ENCODE measurements at regions not wholly inside any gene's neighbourhood (a gene's known extent, or its start where the extent isn't known, plus 50 kb on each side); places are given as distances from the start of the nearest gene placed in this dataset.
"Not testable (repeated sequence)": the region's sequence is repeated elsewhere in the genome, so short reads cannot be mapped to it uniquely, and the experiment has no call there.

DNA sequence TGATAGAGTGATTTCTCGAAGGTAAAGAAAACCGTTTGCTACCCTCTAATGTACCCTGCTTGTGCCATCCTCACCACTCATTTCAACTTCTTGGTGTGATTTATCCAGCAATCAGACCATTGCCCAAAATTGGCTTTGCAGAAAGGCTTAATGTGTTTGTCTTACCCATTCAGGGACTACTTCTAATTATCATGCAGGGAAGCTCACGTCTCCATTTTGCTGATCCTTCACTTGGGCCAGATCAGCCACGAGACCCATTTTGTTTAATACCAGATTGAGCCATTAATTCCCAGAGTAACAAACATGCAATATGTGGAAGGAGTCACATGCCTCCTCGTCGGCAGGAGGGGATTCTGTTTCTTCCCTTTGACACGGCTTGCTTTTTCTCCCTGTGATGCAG, 51.1 kb upstream of the CRY1 start:
- no peak for DNase-seq (ENCODE audit: low read depth in 2 of 2)

DNA sequence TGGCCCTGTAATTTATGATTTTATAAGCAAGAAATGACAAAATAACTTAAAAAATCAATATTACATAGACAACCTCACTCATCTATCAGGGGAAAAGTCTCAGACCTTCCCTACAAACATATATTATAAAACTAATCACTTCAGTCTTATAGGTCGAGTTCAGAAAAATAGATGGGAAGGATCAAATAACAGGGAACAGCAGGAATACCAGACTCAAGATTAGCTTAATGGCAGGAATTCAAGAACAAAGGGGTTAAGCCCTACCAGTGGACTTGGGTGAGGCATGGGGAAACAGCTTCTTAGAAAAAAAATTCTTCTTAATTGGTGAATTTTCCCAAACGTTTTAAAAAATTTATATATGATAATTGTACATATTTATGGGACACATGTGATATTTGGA, 51.6 kb upstream of the CRY1 start:
- DNase-seq (ENCODE audit: low read depth in 2 of 2): no peak

DNA sequence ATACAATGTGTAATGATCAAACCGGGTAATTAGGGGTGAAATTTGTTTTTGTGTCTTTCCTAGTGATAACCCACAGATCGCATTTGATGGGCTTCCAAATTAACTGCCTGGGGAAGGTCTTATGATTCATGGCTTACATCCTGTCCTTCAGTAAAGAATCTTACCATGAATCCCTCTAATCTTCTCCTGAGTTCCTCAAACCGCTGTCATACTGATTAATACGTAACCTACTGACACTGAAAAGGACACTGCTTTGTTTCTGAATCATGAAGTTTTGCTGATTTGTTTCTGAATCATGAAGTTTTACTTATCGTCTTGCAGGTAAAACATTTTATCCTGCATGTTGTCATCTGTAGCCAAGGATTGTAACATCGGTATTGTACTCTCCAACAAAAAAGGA, 52.0 kb upstream of the CRY1 start:
- no peak for DNase-seq (ENCODE audit: low read depth in 2 of 2)

DNA sequence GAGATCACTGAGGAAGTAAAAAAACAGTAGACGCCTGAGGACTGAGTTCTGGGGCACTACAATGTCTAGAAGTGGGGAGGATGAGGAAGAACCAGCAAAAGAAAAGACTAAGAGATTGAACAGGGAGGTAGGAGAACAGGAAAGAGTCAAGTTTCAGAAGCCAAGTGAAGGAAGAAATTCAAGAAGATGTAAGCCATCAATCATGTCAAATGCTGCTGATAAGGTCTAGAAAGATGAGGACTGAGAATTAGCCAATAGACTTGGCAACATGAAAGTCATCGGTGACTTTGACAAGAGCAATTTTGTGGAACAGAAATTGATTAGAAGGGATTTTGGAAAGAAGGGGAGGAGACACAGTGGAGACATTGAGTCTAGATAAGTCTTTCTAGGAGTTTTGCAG, 54.8 kb upstream of the CRY1 start:
- no peak for DNase-seq (ENCODE audit: low read depth in 2 of 2)

DNA sequence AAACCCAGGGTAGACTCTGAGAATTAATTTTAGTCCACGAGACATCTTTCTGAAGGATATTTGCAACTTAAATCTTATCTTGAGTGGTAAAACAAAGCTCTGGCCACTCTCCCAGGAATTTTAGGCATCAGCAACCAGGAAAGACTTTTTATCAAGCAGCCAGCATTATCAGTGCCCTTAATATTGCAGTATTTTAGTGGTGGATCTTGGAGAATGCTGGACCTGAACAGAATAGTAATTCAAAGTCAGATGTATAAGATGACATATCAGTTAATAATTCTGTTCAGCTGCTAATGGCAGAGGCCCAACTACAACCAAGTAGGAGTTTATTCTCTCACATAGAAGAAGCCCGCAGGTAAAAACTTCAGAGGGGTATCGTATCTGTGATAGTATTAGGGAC, 59.0 kb upstream of the CRY1 start:
- no peak for DNase-seq (ENCODE audit: low read depth in 2 of 2)

DNA sequence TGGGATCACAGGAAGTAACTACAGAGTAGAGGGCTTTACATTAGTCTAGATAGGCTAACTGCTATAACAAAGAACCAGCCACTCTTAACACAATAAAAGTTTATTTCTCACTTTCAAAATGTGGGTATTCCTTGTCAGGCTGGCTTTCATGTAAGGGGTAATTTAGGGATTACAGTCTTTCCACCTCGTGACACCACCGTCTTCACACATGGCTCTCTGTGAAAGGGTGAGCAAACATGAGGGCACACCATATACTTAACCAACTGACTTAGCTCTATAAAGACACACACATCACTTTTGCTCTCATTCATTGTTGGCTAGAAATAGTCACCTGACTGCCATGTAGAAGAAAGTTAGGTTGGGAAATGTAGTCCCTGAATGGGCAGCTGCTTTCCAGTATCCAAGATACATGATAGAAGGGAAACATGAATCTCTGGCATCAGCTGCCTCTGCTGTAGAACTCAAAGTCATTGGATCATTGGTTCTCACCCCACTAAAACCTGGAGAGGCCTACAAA, 66.1 kb upstream of the CRY1 start:
- no peak for DNase-seq (ENCODE audit: low read depth in 2 of 2)

DNA sequence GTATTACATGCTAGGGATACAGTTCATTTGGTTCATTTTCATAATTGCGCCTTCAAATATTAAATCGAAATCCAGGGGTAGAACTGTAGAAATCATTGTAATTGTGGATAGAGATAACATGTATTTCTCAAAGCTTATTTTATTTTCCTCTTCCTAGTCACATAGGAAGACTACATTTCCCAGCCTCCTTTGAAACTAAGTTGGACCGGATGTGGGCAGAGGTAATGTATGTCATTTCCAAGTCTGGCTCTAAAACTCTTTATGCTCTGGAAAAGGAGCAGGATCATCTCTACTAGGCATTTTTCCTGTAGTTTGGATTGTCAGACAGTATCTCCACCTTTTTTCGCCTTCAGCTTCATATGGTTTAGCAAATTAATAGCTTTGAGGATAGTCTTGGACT, 70.1 kb upstream of the CRY1 start:
- no peak for DNase-seq (ENCODE audit: low read depth in 2 of 2)

DNA sequence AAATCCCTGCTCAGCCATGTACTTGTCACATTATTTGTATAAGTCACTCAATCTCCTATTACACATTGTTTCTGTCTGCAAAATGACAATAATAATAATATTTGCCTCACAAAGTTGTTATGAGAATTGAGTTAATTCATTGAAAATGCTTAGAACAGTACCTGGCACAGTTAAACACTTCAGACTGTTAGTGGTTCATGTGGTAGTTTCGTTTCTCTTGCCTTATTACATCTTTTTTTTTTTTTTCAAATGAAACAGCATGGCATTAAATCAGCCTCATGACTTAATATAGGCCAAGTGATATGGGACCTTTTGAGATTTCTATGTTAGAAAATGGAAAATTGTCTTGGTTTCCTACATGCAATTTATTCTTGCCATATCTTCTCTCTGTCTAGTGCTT, 71.0 kb upstream of the CRY1 start:
- no peak for DNase-seq (ENCODE audit: low read depth in 2 of 2)

DNA sequence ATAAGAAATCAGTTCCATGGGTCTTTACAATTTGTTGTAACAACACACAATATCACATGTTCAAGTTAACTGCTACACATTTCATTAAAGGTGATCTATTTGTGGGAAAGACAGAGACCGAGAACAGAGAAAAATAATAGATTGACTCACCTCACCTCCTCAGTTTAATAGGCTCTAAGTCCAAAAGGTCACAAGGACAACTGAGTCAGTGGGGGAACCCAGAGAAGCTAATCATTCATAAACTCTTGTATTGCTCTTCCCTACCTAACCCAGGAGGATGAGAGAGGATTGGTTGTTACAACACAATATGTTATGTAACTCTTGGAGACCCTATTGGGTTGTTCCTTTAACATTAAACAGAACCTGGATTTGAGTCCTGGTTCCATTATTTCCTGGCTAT, 72.2 kb upstream of the CRY1 start:
- no peak for DNase-seq (ENCODE audit: low read depth in 2 of 2)

DNA sequence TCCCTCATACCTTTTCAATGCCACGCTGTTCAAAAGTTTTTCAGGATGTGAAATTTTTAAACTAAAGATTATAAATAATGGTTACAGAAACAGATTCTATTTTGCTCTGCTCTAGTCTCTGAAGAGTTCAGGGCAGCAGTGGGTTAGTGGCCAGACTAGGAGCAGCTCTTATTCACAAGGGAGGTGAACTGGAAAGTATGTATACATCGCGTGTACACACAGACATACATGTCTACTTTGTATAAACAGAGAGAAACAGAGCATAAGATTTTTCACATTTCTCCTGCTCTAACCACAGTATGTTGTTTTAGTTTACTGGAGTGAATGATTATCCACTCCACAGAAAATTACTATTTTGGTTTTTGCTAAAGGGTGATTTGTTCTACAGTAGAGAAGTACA, 74.4 kb upstream of the CRY1 start:
- DNase-seq (ENCODE audit: low read depth in 2 of 2): no peak

DNA sequence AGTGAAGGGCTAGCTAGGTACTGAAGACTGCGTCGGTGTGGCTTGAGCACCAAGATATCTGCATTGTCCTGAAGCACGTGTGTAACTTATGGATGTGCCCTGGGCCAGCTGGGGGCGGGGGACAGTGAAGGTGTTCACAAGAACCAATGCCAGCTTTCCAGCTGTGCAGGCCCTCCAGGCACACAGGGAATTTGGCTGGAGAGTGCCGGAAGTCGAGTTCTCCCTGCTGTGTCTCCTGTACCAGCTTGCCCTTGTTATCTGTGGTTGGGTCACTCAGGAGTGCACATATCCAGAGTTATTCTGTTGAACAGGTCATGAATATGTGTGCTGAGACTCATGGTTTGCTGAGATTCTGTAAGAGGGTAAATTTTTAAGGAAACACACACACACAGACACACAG, 75.9 kb upstream of the CRY1 start:
- DNase-seq (ENCODE audit: low read depth in 2 of 2): no peak

DNA sequence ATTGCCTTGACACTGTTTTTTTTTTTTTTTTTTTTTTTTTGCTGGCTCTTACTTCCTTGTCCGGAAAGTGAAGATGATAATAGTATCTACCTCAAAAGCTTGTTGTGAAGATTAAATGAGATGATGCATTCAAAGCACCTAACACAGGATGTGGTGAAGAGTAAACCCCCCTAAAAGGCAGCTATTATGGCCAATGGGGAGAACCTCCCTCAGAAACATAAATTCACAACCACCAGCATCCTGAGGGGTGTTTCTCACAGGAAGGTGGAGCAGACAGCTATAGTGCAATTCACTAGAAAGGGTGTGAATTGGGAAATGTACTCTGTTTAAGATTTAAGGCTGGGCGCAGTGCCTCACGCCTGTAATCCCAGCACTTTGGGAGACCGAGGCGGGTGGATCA, 85.4 kb upstream of the CRY1 start:
- no peak for DNase-seq (ENCODE audit: low read depth in 2 of 2)

DNA sequence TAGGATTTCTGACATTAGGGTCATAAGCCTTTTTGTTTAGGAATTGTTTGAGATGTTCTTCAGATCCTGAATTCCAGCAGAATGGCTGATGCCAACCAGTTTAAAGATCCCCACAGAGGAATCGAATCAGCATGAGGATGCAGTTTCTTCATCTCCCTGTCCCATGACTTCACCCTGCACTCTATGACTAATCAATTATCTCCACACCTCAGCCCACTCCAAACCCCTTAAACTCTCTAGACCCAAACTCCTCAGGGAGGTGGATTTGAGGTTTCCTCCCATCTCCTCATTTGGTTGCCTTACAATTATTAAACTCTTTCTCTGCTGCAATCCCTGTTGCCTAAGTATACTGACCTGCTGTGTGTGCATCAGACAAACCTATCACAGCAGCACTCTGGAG, 86.5 kb upstream of the CRY1 start:
- no peak for DNase-seq (ENCODE audit: low read depth in 2 of 2)

DNA sequence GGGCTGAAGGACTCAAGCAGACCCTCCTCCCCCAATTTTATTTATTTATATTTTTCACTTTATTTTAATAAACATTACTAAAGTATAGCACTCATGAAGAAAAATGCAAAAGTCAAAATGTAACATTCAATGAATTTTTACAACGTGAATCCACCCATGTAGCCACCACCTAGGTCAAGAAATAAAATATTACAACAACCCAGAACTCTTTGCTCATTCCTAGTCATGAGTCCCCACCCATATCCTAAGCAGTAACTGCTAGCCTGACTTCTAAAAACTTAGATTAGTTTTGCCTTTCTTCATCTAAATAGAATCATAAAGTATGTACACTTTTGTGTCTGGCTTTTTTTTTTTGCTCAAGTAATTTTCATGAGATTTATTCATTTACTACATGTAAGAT, 86.9 kb upstream of the CRY1 start:
- DNase-seq (ENCODE audit: low read depth in 2 of 2): no peak

DNA sequence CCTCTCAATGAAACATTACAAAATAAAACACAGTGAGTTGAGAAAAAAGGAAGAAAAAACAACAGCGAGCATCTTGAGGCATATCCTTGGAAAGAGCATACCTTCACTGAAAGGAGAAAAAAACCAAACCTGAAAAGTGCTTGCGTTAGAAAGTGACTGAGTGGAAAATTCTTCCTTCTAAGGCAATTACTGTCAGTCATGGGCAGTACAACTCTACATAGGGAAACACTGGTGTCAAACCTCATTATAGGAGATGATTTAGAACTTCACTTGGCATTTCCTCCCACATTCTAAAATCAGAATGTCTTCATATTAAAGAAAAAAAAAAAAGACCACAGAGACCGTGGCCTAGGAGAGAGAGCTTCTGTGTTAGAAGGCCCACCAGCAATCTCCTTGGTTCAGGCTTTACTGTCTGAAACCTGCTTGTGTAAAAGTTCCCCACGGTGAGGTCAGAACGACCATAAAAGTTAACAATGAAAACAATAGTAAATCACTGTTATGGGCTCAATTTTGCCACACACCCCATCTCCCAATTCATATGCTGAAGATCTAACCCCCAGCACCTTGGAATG, 91.1 kb upstream of the CRY1 start:
- DNase-seq (ENCODE audit: low read depth in 2 of 2): no peak

DNA sequence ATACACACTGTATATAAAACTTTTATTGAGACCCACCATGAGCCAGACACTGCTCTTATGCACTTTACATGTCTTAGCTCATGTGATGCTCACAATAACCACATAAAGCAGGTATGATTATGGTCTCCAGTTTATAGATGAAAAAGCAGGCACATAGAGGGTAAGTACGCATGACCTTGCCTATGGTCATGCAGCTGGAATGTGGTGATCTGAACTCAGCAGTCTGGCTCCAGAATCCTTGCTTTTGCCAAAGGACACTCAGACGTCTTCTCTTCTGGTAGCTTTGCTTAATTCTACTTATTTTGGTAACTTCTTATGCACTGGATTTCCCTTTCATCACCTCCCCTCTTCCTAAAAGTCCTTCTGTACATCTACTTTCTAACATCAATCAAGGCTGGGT, 103.3 kb upstream of the CRY1 start:
- DNase-seq (ENCODE audit: low read depth in 2 of 2): no peak

DNA sequence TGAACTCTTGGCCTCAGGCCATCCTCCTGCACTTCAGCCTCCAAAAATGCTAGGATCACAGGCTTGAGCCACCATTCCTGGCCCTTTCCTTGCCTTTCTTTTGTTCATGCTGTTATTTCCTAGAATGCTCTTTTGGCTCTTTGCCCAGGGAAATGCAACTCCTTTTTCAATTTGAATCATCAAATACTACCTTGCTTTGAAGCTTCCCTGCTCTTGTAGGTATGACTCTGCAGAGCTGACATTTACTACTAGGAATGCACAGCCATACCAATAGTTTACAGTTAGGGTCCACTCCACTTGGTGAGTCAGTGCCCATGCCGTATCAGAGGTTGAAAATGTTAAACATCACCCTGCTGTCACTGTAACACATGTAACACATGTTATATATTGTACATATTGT, 107.0 kb upstream of the CRY1 start:
- DNase-seq (ENCODE audit: low read depth in 2 of 2): no peak

DNA sequence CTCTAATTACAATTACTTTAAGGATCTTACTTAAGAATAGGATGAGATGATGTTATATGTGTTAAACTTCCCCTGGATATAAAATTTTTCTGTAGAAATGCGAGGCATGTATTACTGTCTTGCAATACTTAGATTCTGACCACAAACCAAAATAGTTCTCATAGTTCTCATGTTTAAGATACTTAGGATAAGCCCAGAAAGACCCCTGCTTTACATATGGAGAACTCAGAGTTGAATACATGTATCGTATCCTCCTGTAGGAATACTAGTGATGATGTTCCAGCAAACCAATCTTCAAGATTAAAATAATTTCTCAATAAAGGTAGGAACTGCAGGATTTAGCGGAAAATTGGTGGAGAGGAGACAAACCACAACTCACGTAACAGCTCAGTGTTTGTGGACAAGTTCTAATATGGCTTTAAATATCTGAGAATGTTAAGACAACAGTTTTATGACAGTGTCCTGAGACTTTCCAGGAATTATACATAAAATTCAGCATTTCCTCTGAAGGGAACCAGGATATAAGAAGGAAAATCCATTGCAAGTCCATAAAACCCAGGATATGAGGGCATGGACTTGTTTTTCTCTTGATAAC, 114.7 kb upstream of the CRY1 start:
- DNase-seq (ENCODE audit: low read depth in 2 of 2): no peak

DNA sequence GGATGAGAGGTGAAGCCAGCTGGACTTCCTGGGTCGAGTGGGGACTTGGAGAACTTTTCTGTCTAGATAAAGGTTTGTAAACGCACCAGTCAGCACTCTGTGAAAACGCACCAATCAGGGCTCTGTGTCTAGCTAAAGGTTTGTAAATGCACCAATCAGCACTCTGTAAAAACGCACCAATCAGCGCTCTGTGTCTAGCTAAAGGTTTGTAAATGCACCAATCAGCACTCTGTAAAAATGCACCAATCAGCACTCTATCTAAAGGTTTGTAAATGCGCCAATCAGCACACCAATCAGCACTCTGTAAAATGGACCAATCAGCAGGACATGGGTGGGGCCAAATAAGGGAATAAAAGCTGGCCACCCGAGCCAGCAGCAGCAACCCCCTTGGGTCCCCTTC, 116.4 kb upstream of the CRY1 start:
- not testable (repeated sequence) for DNase-seq (ENCODE audit: low read depth in 2 of 2)

DNA sequence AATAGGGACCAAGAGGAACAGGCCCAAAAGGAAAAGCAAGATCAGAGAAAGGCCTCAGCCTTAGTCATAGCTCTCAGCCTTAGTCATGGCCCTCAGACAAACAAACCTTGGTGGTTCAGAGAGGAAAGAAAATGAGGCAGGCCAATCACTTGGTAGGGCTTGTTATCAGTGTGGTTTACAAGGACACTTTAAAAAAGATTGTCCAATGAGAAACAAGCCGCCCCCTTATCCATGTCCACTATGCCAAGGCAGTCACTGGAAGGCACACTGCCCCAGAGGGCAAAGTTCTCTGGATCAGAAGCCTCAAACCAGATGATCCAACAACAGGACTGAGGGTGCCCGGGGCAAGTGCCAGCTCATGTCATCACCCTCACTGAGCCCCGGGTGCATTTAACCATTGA, 121.0 kb upstream of the CRY1 start:
- DNase-seq (ENCODE audit: low read depth in 2 of 2): not testable (repeated sequence)

DNA sequence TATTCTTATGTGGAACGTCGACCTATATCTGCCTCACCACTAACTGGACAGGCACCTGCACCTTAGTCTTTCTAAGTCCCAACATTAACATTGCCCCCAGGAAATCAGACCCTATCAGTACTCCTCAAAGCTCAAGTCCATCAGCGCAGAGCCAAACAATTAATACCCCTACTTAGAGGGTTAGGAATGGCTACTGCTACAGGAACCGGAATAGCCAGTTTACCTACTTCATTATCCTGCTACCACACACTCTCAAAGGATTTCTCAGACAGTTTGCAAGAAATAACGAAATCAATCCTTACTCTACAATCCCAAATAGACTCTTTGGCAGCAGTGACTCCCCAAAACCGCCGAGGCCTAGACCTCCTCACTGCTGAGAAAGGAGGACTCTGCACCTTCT, 123.1 kb upstream of the CRY1 start:
- not testable (repeated sequence) for DNase-seq (ENCODE audit: low read depth in 2 of 2)

DNA sequence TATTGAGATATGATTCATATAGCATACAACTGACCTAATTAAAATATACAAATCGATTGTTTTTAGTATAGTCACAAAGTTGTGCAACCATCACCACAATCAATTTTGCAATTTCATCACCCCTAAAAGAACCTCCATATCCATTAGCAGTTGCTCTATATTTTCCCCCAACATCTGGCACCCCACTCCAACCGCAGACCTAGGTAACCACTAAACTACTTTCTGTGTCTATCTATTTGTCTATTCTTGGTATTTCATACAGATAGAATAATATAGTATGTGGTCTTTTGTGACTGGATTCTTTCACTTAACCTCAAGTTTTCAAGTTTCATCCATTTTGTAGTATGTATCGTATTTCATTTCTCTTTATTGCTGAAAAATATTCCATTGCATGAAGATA, 126.0 kb upstream of the CRY1 start:
- no peak for DNase-seq (ENCODE audit: low read depth in 2 of 2)

DNA sequence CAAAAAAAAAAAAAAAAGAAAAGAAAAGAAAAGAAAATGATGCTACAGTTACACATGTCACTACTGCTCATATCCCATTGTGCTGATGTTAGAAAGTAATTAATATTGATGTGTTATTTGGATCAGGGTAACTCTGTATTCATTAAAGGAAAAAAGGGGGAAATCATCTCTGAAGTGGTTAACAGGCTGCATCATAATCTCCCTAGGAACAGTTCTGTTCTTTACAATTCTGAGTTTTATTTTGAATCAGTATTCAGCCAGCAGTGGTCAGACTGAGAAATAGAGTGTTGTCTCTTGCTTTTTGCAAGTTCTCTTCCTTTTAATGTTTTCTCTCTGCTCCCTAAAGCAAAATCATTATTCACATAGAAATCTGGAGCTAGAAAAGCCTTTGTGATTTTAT, 128.6 kb upstream of the CRY1 start:
- DNase-seq (ENCODE audit: low read depth in 2 of 2): no peak

DNA sequence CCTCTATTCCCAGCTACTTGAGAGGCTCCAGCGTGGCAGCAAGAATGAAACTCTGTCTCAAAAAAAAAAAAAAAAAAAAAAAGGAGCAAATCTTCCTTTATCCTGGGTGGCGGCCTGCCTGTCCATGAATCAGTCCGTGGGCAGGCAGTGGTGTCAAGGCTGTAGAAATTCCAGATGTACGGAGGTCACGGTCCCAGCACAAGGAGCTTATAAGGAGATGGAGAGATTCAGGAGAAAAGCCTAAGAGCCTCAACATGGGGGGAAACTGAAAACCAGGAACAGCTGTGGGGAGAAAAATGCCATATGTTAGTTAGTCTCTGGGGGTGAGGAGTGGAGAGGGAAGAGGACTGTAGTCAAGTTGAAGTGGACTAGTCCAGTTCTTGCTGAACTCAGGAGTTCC, 130.5 kb upstream of the CRY1 start:
- no peak for DNase-seq (ENCODE audit: low read depth in 2 of 2)
